Testis (tissue), 2 donors: ENCODE measurements at regions not wholly inside any gene's neighbourhood (a gene's known extent, or its start where the extent isn't known, plus 50 kb on each side); places are given as distances from the start of the nearest gene placed in this dataset.

Source experiments
- POLR2A ChIP-seq: fragments of 450-650 bp; IDR thresholded peaks from one replicate; pipeline ENCODE4 v1.6.1; 2017; ENCODE audit warnings: antibody characterized with exemption, mild to moderate bottlenecking, moderate library complexity
- TF ChIP-seq, protein P1 (sequence below), 3 experiments: fragments of 450-650 bp in 2 of 3; fragments of 200-600 bp in 1 of 3; sonication (generic) in 1 of 3; IDR thresholded peaks; one replicate each; pipeline ENCODE4 v1.5.1; 2016 to 2019; ENCODE audit warnings: antibody characterized with exemption in 3 of 3, mild to moderate bottlenecking in 2 of 3, moderate library complexity in 1 of 3

DNA sequence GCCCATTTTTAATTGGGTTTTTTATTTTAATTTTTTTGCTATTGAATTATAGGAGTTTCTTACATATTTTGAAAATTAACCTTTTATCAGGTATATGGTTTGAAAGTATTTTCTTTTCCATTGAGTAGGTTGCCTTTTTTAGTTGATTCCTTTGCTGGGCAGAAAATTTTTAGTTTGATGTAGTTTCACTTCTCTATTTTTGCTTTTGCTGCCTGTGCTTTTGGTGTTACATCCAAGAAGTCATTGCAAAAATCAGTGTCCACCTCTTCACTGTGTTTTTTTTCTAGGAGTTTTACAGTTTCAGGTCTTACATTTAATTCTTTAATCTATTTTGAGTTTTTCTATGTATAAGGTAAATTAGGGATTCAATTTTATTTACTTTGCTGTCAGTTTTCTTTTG lies 129.8 kb upstream of the FERD3L start:
- TF ChIP-seq POLR2A, result no peak
- TF ChIP-seq, protein P1, sequence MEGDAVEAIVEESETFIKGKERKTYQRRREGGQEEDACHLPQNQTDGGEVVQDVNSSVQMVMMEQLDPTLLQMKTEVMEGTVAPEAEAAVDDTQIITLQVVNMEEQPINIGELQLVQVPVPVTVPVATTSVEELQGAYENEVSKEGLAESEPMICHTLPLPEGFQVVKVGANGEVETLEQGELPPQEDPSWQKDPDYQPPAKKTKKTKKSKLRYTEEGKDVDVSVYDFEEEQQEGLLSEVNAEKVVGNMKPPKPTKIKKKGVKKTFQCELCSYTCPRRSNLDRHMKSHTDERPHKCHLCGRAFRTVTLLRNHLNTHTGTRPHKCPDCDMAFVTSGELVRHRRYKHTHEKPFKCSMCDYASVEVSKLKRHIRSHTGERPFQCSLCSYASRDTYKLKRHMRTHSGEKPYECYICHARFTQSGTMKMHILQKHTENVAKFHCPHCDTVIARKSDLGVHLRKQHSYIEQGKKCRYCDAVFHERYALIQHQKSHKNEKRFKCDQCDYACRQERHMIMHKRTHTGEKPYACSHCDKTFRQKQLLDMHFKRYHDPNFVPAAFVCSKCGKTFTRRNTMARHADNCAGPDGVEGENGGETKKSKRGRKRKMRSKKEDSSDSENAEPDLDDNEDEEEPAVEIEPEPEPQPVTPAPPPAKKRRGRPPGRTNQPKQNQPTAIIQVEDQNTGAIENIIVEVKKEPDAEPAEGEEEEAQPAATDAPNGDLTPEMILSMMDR (IDR thresholded peaks at IDR 0.05), result no peak
